ENCODE measurements at regions not wholly inside any gene's neighbourhood (a gene's known extent, or its start where the extent isn't known, plus 50 kb on each side); places are given as distances from the start of the nearest gene placed in this dataset.

DNA sequence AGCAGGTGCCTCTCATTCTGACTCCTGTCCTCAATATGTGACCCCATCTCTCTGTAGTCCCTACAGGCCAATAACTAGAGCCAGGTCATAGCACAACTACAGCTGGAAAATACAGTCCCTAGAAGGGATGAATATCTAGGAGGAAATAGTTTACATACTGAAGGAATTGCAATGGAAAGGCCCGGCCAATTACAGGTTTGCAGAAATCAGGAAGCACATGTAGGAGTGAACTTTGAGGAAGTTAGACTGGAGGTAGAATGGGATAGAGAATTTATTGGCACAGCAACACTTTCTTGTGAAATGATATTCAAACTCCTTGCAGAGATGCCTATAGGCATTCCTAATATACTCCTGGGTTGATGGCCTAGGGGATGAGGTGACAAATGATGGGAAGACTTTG, 257.3 kb downstream of the GRIN2B start:
- no peak for TF ChIP-seq RFX5 (IDR thresholded peaks at IDR 0.05)
- no peak for FAIRE-seq
- no peak for ATAC-seq
- Histone ChIP-seq H3K4me3 (no peak overlapping the region), H3K9me3 (no peaks in the 10 kb centered on the region), H3K27ac (no peak overlapping the region), H3K4me2 (no peak overlapping the region), H3K4me1 (peaks cover 20% of the 10 kb centered on the region)
- CTCF ChIA-PET = interaction anchor here (1.7 kb wide), 1 partner anchor 468 kb away, joined by 3 read pairs; no protein-coding TSS in a partner anchor
- POLR2A ChIA-PET = no interaction called here
- no peak for DNase-seq (ENCODE audit: low read depth in 1 of 2, low spot score in 1 of 2)
- WGBS (ENCODE audit: missing lambda C conversion rate) = 48% methylated on average over 1 of the region's 1 CpG

DNA sequence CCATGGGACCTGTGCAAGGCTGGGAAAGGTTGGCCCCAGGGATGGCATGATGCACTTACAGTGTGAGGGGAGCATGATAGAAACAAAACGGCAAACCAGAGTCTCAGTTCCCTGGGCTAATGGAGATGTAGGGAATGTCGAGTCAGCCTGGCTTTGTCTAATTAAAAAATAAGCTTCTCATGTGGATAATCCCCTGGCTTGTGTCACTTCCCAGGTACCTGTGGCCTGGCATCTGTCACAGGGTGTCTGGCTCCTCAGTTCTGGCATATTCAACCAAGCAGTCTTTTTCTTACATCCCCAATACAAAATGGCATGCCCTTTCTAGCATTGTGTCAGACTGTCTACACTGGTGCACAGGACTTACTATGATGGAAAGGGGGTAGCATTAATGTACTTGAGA, 261.4 kb downstream of the GRIN2B start:
- ATAC-seq = no peak
- Histone ChIP-seq H3K4me2 (no peak overlapping the region), H3K4me3 (no peak overlapping the region), H3K27ac (no peak overlapping the region), H3K4me1 (0 out of 3 replicates have a peak, but pooled peaks cover under 1% of the 10 kb centered on the region), H3K9me3 (no peaks in the 10 kb centered on the region)
- FAIRE-seq = no peak
- WGBS (ENCODE audit: missing lambda C conversion rate) = 60% methylated on average over 2 of the region's 2 CpGs
- no peak for DNase-seq (ENCODE audit: low read depth in 1 of 2, low spot score in 1 of 2)
- POLR2A ChIA-PET = no interaction called here
- TF ChIP-seq RCOR1 (IDR thresholded peaks at IDR 0.05; ENCODE audit: low read depth, low read length) (no peak), MAFK (IDR thresholded peaks at IDR 0.05; ENCODE audit: partially characterized antibody) (no peak), HDAC2 (IDR thresholded peaks at IDR 0.05) (no peak), SMC3 (IDR thresholded peaks at IDR 0.05) (no peak), KDM5A (IDR thresholded peaks at IDR 0.05) (no peak), RAD21 (conservative IDR thresholded peaks at IDR 0.05 in 1 of 2, IDR thresholded peaks at IDR 0.05 in 1 of 2) (no peak), NR3C1 (IDR thresholded peaks at IDR 0.05) (no peak), RARB (CRISPR knock-in tag; IDR thresholded peaks at IDR 0.05) (no peak), PHF8 (IDR thresholded peaks at IDR 0.05; ENCODE audit: borderline replicate concordance, low read depth) (no peak), MAZ (IDR thresholded peaks at IDR 0.05; ENCODE audit: borderline replicate concordance, low read depth, low read length) (no peak), GATA3 (IDR thresholded peaks at IDR 0.05; ENCODE audit: borderline replicate concordance) (no peak), ZNF302 (CRISPR knock-in tag; IDR thresholded peaks at IDR 0.05) (no peak)
- TF ChIP-seq, protein P1, sequence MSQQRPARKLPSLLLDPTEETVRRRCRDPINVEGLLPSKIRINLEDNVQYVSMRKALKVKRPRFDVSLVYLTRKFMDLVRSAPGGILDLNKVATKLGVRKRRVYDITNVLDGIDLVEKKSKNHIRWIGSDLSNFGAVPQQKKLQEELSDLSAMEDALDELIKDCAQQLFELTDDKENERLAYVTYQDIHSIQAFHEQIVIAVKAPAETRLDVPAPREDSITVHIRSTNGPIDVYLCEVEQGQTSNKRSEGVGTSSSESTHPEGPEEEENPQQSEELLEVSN (IDR thresholded peaks at IDR 0.05; ENCODE audit: borderline replicate concordance, low read depth) = no peak
- TF ChIP-seq, protein P2, sequence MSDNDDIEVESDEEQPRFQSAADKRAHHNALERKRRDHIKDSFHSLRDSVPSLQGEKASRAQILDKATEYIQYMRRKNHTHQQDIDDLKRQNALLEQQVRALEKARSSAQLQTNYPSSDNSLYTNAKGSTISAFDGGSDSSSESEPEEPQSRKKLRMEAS (IDR thresholded peaks at IDR 0.05) = no peak
- TF ChIP-seq, protein P3, sequence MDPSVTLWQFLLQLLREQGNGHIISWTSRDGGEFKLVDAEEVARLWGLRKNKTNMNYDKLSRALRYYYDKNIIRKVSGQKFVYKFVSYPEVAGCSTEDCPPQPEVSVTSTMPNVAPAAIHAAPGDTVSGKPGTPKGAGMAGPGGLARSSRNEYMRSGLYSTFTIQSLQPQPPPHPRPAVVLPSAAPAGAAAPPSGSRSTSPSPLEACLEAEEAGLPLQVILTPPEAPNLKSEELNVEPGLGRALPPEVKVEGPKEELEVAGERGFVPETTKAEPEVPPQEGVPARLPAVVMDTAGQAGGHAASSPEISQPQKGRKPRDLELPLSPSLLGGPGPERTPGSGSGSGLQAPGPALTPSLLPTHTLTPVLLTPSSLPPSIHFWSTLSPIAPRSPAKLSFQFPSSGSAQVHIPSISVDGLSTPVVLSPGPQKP (IDR thresholded peaks at IDR 0.05; ENCODE audit: low read depth, low read length) = no peak
- TF ChIP-seq, protein P4, sequence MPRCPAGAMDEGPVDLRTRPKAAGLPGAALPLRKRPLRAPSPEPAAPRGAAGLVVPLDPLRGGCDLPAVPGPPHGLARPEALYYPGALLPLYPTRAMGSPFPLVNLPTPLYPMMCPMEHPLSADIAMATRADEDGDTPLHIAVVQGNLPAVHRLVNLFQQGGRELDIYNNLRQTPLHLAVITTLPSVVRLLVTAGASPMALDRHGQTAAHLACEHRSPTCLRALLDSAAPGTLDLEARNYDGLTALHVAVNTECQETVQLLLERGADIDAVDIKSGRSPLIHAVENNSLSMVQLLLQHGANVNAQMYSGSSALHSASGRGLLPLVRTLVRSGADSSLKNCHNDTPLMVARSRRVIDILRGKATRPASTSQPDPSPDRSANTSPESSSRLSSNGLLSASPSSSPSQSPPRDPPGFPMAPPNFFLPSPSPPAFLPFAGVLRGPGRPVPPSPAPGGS (IDR thresholded peaks at IDR 0.05) = no peak
- CTCF ChIA-PET = interaction anchor here (0.7 to 1.6 kb wide), 5 partner anchors 20 to 448 kb away, joined by 3 to 5 read pairs (median 3); no protein-coding TSS in a partner anchor

DNA sequence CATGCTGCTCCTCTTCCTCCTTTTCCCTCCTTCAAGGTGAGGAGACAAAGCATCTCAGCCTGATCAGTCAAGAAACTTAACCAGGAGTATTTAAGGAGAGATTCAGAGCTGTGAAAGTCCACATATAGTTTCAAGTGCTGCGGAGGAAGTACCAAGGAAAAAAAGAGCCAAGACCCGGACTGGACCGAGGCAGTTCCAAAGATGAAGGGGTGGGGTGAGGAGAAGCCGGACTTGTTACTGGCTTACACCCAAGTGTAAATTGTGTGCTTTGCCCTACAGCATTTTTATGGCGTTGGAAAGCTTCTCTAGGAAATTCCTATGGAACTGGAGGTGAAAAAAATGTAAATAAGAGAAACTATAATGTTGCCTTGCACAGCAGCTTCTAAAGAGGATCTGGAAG, 263.1 kb downstream of the GRIN2B start:
- POLR2A ChIA-PET = no interaction called here
- 32% methylated on average over 5 of the region's 5 CpGs for WGBS (ENCODE audit: missing lambda C conversion rate)
- TF ChIP-seq POLR2AphosphoS2 (conservative IDR thresholded peaks at IDR 0.05; ENCODE audit: low read length) = no peak
- no peak overlapping the region for H3K4me2 ChIP-seq
- no peak for ATAC-seq
- H3K4me3 ChIP-seq = no peak overlapping the region
- CTCF ChIA-PET = no interaction called here
- H3K4me1 ChIP-seq = peaks cover 3% of the 10 kb centered on the region; the same call in 1 of the 3 replicates
- DNase-seq (ENCODE audit: low read depth in 1 of 2, low spot score in 1 of 2) = no peak
- H3K9me3 ChIP-seq = no peaks in the 10 kb centered on the region
- FAIRE-seq = no peak
- H3K27ac ChIP-seq = no peak overlapping the region

DNA sequence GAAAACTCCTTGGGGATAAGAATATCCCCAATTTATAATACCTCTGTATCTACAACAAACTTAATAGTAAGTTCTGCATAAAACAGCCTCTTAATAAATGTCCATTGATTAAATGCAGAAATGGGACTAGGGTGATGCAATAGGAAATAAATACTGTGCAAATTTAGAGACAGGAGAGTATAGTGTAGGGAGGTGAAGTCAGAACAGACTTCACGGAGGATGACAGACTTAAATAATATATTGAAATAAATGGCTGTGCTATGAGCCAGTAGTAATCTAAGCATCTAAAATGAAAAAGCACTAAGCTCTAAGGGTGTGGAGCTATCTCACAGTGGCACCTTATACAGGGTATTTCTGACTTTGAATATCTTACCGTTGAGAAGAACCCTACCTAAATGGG, 265.3 kb downstream of the GRIN2B start:
- ChIA-PET POLR2A (no interaction called here), CTCF (no interaction called here)
- Histone ChIP-seq H3K27ac (no peak overlapping the region), H3K4me2 (no peak overlapping the region), H3K4me1 (peaks cover 3% of the 10 kb centered on the region; the same call in 1 of the 3 replicates), H3K9me3 (no peaks in the 10 kb centered on the region), H3K4me3 (no peak overlapping the region)
- no peak for DNase-seq (ENCODE audit: low read depth in 1 of 2, low spot score in 1 of 2)
- no peak for FAIRE-seq
- ATAC-seq = no peak
- WGBS (ENCODE audit: missing lambda C conversion rate) = 42% methylated on average over 2 of the region's 2 CpGs
- TF ChIP-seq TP53 (CRISPR knock-in tag; IDR thresholded peaks at IDR 0.05) (no peak), SMC3 (IDR thresholded peaks at IDR 0.05) (no peak), RFX5 (IDR thresholded peaks at IDR 0.05) (no peak), NR3C1 (IDR thresholded peaks at IDR 0.05) (no peak), NPAS2 (CRISPR knock-in tag; IDR thresholded peaks at IDR 0.05; ENCODE audit: borderline replicate concordance) (no peak), MYC (IDR thresholded peaks at IDR 0.05; ENCODE audit: borderline replicate concordance, low read length) (no peak), JUN (IDR thresholded peaks at IDR 0.05) (no peak), JUNB (IDR thresholded peaks at IDR 0.05) (no peak), RCOR1 (IDR thresholded peaks at IDR 0.05; ENCODE audit: low read depth, low read length) (no peak)
- TF ChIP-seq, protein P5, sequence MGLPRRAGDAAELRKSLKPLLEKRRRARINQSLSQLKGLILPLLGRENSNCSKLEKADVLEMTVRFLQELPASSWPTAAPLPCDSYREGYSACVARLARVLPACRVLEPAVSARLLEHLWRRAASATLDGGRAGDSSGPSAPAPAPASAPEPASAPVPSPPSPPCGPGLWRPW (IDR thresholded peaks at IDR 0.05) = no peak
- TF ChIP-seq, protein P6, sequence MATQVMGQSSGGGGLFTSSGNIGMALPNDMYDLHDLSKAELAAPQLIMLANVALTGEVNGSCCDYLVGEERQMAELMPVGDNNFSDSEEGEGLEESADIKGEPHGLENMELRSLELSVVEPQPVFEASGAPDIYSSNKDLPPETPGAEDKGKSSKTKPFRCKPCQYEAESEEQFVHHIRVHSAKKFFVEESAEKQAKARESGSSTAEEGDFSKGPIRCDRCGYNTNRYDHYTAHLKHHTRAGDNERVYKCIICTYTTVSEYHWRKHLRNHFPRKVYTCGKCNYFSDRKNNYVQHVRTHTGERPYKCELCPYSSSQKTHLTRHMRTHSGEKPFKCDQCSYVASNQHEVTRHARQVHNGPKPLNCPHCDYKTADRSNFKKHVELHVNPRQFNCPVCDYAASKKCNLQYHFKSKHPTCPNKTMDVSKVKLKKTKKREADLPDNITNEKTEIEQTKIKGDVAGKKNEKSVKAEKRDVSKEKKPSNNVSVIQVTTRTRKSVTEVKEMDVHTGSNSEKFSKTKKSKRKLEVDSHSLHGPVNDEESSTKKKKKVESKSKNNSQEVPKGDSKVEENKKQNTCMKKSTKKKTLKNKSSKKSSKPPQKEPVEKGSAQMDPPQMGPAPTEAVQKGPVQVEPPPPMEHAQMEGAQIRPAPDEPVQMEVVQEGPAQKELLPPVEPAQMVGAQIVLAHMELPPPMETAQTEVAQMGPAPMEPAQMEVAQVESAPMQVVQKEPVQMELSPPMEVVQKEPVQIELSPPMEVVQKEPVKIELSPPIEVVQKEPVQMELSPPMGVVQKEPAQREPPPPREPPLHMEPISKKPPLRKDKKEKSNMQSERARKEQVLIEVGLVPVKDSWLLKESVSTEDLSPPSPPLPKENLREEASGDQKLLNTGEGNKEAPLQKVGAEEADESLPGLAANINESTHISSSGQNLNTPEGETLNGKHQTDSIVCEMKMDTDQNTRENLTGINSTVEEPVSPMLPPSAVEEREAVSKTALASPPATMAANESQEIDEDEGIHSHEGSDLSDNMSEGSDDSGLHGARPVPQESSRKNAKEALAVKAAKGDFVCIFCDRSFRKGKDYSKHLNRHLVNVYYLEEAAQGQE (IDR thresholded peaks at IDR 0.05) = no peak

Data from A549 (cell line).